HEK293T (cell line): ENCODE measurements at regions not wholly inside any gene's neighbourhood (a gene's known extent, or its start where the extent isn't known, plus 50 kb on each side); places are given as distances from the start of the nearest gene placed in this dataset.

Experiments used
- ARNT ChIP-seq: fragments of 450-650 bp; IDR thresholded peaks from 2 replicates; pipeline ENCODE4 v1.6.1; 2017; ENCODE audit warnings: mild to moderate bottlenecking
- BHLHE40 ChIP-seq: fragments of 450-650 bp; IDR thresholded peaks from 2 replicates; pipeline ENCODE4 v1.6.1; 2016; ENCODE audit warnings: mild to moderate bottlenecking, moderate library complexity, borderline replicate concordance
- CTBP1 ChIP-seq: fragments of 450-650 bp; IDR thresholded peaks from 2 replicates; pipeline ENCODE4 v1.6.1; 2016; ENCODE audit warnings: borderline replicate concordance
- ELF4 ChIP-seq: fragments of 450-650 bp; IDR thresholded peaks from 2 replicates; pipeline ENCODE4 v1.6.1; 2017; ENCODE audit warnings: antibody characterized with exemption
- FOXA1 ChIP-seq: fragments of 450-650 bp; IDR thresholded peaks from 2 replicates; pipeline ENCODE4 v1.6.1; 2016; ENCODE audit warnings: mild to moderate bottlenecking
- FOXM1 ChIP-seq: fragments of 450-650 bp; IDR thresholded peaks from 2 replicates; pipeline ENCODE4 v1.6.1; 2017; ENCODE audit warnings: mild to moderate bottlenecking, borderline replicate concordance
- PKNOX1 ChIP-seq: fragments of 450-650 bp; IDR thresholded peaks from 2 replicates; pipeline ENCODE4 v1.6.1; 2016
- ZNF384 ChIP-seq: fragments of 450-650 bp; IDR thresholded peaks from 2 replicates; pipeline ENCODE4 v1.6.1; 2016

- TF ChIP-seq PKNOX1: no peak
- no peak for TF ChIP-seq CTBP1
- TF ChIP-seq BHLHE40: no peak
- TF ChIP-seq FOXM1: no peak
- TF ChIP-seq FOXA1: no peak
- TF ChIP-seq ARNT: no peak
- TF ChIP-seq ELF4: no peak
- no peak for TF ChIP-seq ZNF384
Observed at GRCh38 chr2:37829616-37830395, 95.3 kb upstream of the RMDN2 start.
